Mesenchymal stem cell (in vitro differentiated cells and primary cell): ENCODE measurements at regions not wholly inside any gene's neighbourhood (a gene's known extent, or its start where the extent isn't known, plus 50 kb on each side); places are given as distances from the start of the nearest gene placed in this dataset.

ENCODE experiments used
- DNase-seq: peaks from one replicate; pipeline ENCODE4 v3.0.0-alpha.2; 2013
- H2AFZ ChIP-seq: one replicate; pipeline ENCODE4 v1.6.1; 2013; ENCODE audit warnings: low read depth, mild to moderate bottlenecking, control low read depth, inconsistent platforms, low read length, moderate library complexity
- H2AK5ac ChIP-seq: 2 replicates; pipeline ENCODE4 v1.6.1; 2013; ENCODE audit warnings: low read length, moderate library complexity, mild to moderate bottlenecking, inconsistent platforms; ENCODE audit not compliant: severe bottlenecking
- H2BK120ac ChIP-seq: one replicate; pipeline ENCODE4 v1.6.1; 2013; ENCODE audit warnings: low read depth, mild to moderate bottlenecking, inconsistent platforms, low read length, moderate library complexity
- H2BK12ac ChIP-seq, 2 experiments: one replicate each; pipeline ENCODE4 v1.6.1; 2013; ENCODE audit warnings: inconsistent platforms in 2 of 2, low read length in 2 of 2, mild to moderate bottlenecking in 2 of 2, moderate library complexity in 2 of 2, control low read depth in 1 of 2
- H2BK15ac ChIP-seq: one replicate; pipeline ENCODE4 v1.6.1; 2013; ENCODE audit warnings: mild to moderate bottlenecking, low read depth, inconsistent platforms; ENCODE audit not compliant: poor library complexity, severe bottlenecking
- H2BK5ac ChIP-seq: 2 replicates; pipeline ENCODE4 v1.6.1; 2013; ENCODE audit warnings: low read depth, mild to moderate bottlenecking, low read length, control low read depth, inconsistent platforms; ENCODE audit not compliant: poor library complexity, severe bottlenecking
- H3K14ac ChIP-seq, 2 experiments: one replicate each; pipeline ENCODE4 v1.6.1; 2013; ENCODE audit warnings: inconsistent platforms in 2 of 2, low read length in 2 of 2, control low read depth in 1 of 2, mild to moderate bottlenecking in 1 of 2, moderate library complexity in 1 of 2
- H3K18ac ChIP-seq, 2 experiments: one replicate each; pipeline ENCODE4 v1.6.1; 2013; ENCODE audit warnings: inconsistent platforms in 2 of 2, low read length in 2 of 2, control low read depth in 1 of 2, low read depth in 1 of 2, mild to moderate bottlenecking in 1 of 2
- H3K23ac ChIP-seq, 2 experiments: one replicate each; pipeline ENCODE4 v1.6.1; 2013; ENCODE audit warnings: inconsistent platforms in 2 of 2, low read length in 2 of 2, mild to moderate bottlenecking in 2 of 2, moderate library complexity in 2 of 2, control low read depth in 1 of 2
- H3K27ac ChIP-seq: 2 replicates; pipeline ENCODE4 v1.5.1; 2013; ENCODE audit warnings: mild to moderate bottlenecking, moderate library complexity, low read length, control low read depth, inconsistent platforms; ENCODE audit not compliant: poor library complexity, severe bottlenecking
- H3K27me3 ChIP-seq, 2 experiments: 2 replicates each; pipeline versions ENCODE4 v1.6.1 to v1.7.0; 2013; ENCODE audit warnings: low read length in 2 of 2, mild to moderate bottlenecking in 2 of 2, moderate library complexity in 2 of 2, control low read depth in 1 of 2, inconsistent platforms in 1 of 2; ENCODE audit not compliant: control insufficient read depth in 1 of 2, insufficient read depth in 1 of 2
- H3K36me3 ChIP-seq, 2 experiments: 2 replicates each; pipeline versions ENCODE4 v1.6.1 to v1.7.0; 2013; ENCODE audit warnings: low read length in 2 of 2, control low read depth in 1 of 2, inconsistent platforms in 1 of 2, low read depth in 1 of 2, mild to moderate bottlenecking in 1 of 2; ENCODE audit not compliant: insufficient read depth in 2 of 2, control insufficient read depth in 1 of 2
- H3K4ac ChIP-seq, 2 experiments: one replicate each; pipeline ENCODE4 v1.6.1; 2013; ENCODE audit warnings: inconsistent platforms in 2 of 2, low read length in 2 of 2, mild to moderate bottlenecking in 2 of 2, moderate library complexity in 2 of 2, control low read depth in 1 of 2, low read depth in 1 of 2
- H3K4me1 ChIP-seq: 2 replicates; pipeline ENCODE4 v1.6.1; 2013; ENCODE audit warnings: low read depth, low read length, control low read depth; ENCODE audit not compliant: control insufficient read depth, insufficient read depth
- H3K4me2 ChIP-seq: 2 replicates; pipeline ENCODE4 v1.6.1; 2013; ENCODE audit warnings: low read length, mild to moderate bottlenecking, inconsistent platforms; ENCODE audit not compliant: poor library complexity, severe bottlenecking
- H3K4me3 ChIP-seq, 2 experiments: 2 replicates each; pipeline versions ENCODE4 v1.5.1 to v1.7.0; 2013; ENCODE audit warnings: low read length in 2 of 2, mild to moderate bottlenecking in 2 of 2, control low read depth in 1 of 2, low read depth in 1 of 2; ENCODE audit not compliant: insufficient read depth in 1 of 2
- H3K79me1 ChIP-seq: replicated peaks from 2 replicates; pipeline ENCODE4 v1.6.1; 2013; ENCODE audit warnings: mild to moderate bottlenecking, control low read depth, low read length, inconsistent platforms; ENCODE audit not compliant: poor library complexity, severe bottlenecking
- H3K9ac ChIP-seq: 2 replicates; pipeline ENCODE4 v1.7.0; 2013; ENCODE audit warnings: mild to moderate bottlenecking, low read length, moderate library complexity
- H3K9me3 ChIP-seq: 2 replicates; pipeline ENCODE4 v1.7.0; 2013; ENCODE audit warnings: mild to moderate bottlenecking, low read length; ENCODE audit not compliant: control insufficient read depth
- H4K8ac ChIP-seq: one replicate; pipeline ENCODE4 v1.6.1; 2013; ENCODE audit warnings: inconsistent platforms, mild to moderate bottlenecking, low read length, moderate library complexity
- H4K91ac ChIP-seq: one replicate; pipeline ENCODE4 v1.6.1; 2013; ENCODE audit warnings: mild to moderate bottlenecking, low read length, inconsistent platforms
- WGBS: methylation state at CpG from one replicate; pipeline ENCODE4 v1.1.7; 2013; ENCODE audit warnings: mixed read lengths; 5-methylcytosine and 5-hydroxymethylcytosine counted together

- no peak overlapping the region for H3K4ac ChIP-seq
- no peak overlapping the region for H4K8ac ChIP-seq
- no peak overlapping the region for H3K18ac ChIP-seq
- no peaks in the 10 kb centered on the region for H3K36me3 ChIP-seq
- no peak overlapping the region for H2BK15ac ChIP-seq
- H3K14ac ChIP-seq, result no peak overlapping the region
- H2BK120ac ChIP-seq, result no peak overlapping the region
- no peak for DNase-seq
- H3K4me2 ChIP-seq, result no peak overlapping the region
- no peak overlapping the region for H3K23ac ChIP-seq
- H3K27me3 ChIP-seq, result peaks cover 0 to 37% of the 10 kb centered on the region in 2 experiments
- H2BK5ac ChIP-seq, result no peak overlapping the region
- no peaks in the 10 kb centered on the region for H3K79me1 ChIP-seq
- H2AK5ac ChIP-seq, result no peak overlapping the region
- no peak overlapping the region for H3K4me3 ChIP-seq
- no peak overlapping the region for H4K91ac ChIP-seq
- H2BK12ac ChIP-seq, result no peak overlapping the region
- H2AFZ ChIP-seq, result no peak overlapping the region
- 86% methylated on average over 2 of the region's 2 CpGs for WGBS
- H3K9ac ChIP-seq, result no peak overlapping the region
- peaks cover 5% of the 10 kb centered on the region for H3K9me3 ChIP-seq
- H3K27ac ChIP-seq, result no peak overlapping the region
- no peaks in the 10 kb centered on the region for H3K4me1 ChIP-seq
These were observed 663.5 kb upstream of the GOT2 start for GRCh38 chr16:59397638-59398037.

GRCh38 chr16:59394526-59394925 is 660.4 kb upstream of the GOT2 start:
- Histone ChIP-seq H4K8ac (no peak overlapping the region), H3K27ac (no peak overlapping the region), H3K9ac (no peak overlapping the region), H3K18ac (no peak overlapping the region), H3K4me1 (no peaks in the 10 kb centered on the region), H3K4me3 (no peak overlapping the region), H2BK5ac (no peak overlapping the region), H2BK15ac (no peak overlapping the region), H3K23ac (no peak overlapping the region), H2BK120ac (no peak overlapping the region), H3K36me3 (no peaks in the 10 kb centered on the region), H4K91ac (no peak overlapping the region), H3K9me3 (peaks cover 5% of the 10 kb centered on the region), H3K4me2 (no peak overlapping the region), H3K27me3 (peaks cover 0 to 46% of the 10 kb centered on the region in 2 experiments), H3K14ac (no peak overlapping the region), H3K79me1 (no peaks in the 10 kb centered on the region), H2AFZ (no peak overlapping the region), H2BK12ac (no peak overlapping the region), H3K4ac (no peak overlapping the region), H2AK5ac (no peak overlapping the region)
- no peak for DNase-seq

- Histone ChIP-seq H2BK5ac (no peak overlapping the region), H3K14ac (no peak overlapping the region), H2AFZ (no peak overlapping the region), H4K91ac (no peak overlapping the region), H2BK15ac (no peak overlapping the region), H3K79me1 (no peaks in the 10 kb centered on the region), H2AK5ac (no peak overlapping the region), H4K8ac (no peak overlapping the region), H3K4ac (no peak overlapping the region), H3K36me3 (no peaks in the 10 kb centered on the region), H3K9me3 (peaks cover 5% of the 10 kb centered on the region), H3K4me1 (no peaks in the 10 kb centered on the region), H3K23ac (no peak overlapping the region), H3K18ac (no peak overlapping the region), H3K9ac (no peak overlapping the region), H3K4me2 (no peak overlapping the region), H3K27ac (no peak overlapping the region), H2BK120ac (no peak overlapping the region), H3K27me3 (peaks cover 0 to 49% of the 10 kb centered on the region in 2 experiments), H3K4me3 (no peak overlapping the region), H2BK12ac (no peak overlapping the region)
- DNase-seq, result no peak
- WGBS, result 58% methylated on average over 2 of the region's 2 CpGs
These were observed 658.8 kb upstream of the GOT2 start for GRCh38 chr16:59392911-59393310.

- no peak overlapping the region for H4K91ac ChIP-seq
- H2BK120ac ChIP-seq, result no peak overlapping the region
- H2AK5ac ChIP-seq, result no peak overlapping the region
- H3K9ac ChIP-seq, result no peak overlapping the region
- H3K4ac ChIP-seq, result no peak overlapping the region
- no peak overlapping the region for H2BK15ac ChIP-seq
- no peaks in the 10 kb centered on the region for H3K36me3 ChIP-seq
- no peaks in the 10 kb centered on the region for H3K79me1 ChIP-seq
- H3K23ac ChIP-seq, result no peak overlapping the region
- H3K27ac ChIP-seq, result no peak overlapping the region
- H3K14ac ChIP-seq, result no peak overlapping the region
- H3K4me1 ChIP-seq, result no peaks in the 10 kb centered on the region
- H3K18ac ChIP-seq, result no peak overlapping the region
- H2BK12ac ChIP-seq, result no peak overlapping the region
- H3K9me3 ChIP-seq, result peaks cover 5% of the 10 kb centered on the region
- H3K27me3 ChIP-seq, result peaks cover 0 to 44% of the 10 kb centered on the region in 2 experiments
- H3K4me2 ChIP-seq, result no peak overlapping the region
- no peak overlapping the region for H2AFZ ChIP-seq
- H3K4me3 ChIP-seq, result no peak overlapping the region
- no peak overlapping the region for H4K8ac ChIP-seq
- no peak overlapping the region for H2BK5ac ChIP-seq
- 73% methylated on average over 3 of the region's 4 CpGs for WGBS
- no peak for DNase-seq
These were observed 657.7 kb upstream of the GOT2 start for GRCh38 chr16:59391617-59392364.
